ENCODE measurements at regions not wholly inside any gene's neighbourhood (a gene's known extent, or its start where the extent isn't known, plus 50 kb on each side); places are given as distances from the start of the nearest gene placed in this dataset.

GRCh38 chr3:90034038-90034437, 926.6 kb downstream of the EPHA3 start:
- TF ChIP-seq CTCF (IDR thresholded peaks at IDR 0.05; ENCODE audit: insufficient read depth, low read length) (no peak), REST (IDR thresholded peaks at IDR 0.05; ENCODE audit: insufficient replicate concordance, low read depth) (no peak)
